ENCODE measurements at regions not wholly inside any gene's neighbourhood (a gene's known extent, or its start where the extent isn't known, plus 50 kb on each side); places are given as distances from the start of the nearest gene placed in this dataset.

- Histone ChIP-seq H3K18ac (ENCODE audit: low read length) (no peak overlapping the region), H3K4ac (ENCODE audit: low read depth, low read length) (no peak overlapping the region), H2BK12ac (ENCODE audit: low read length) (no peak overlapping the region), H3K4me1 (ENCODE audit: control insufficient read depth in 1 of 2, insufficient read depth in 2 of 2, low read length in 2 of 2) (peaks cover 9 to 17% of the 10 kb centered on the region in 2 experiments), H3K79me2 (ENCODE audit: control insufficient read depth, insufficient read depth, low read length, poor library complexity) (no peaks in the 10 kb centered on the region), H3K36me3 (ENCODE audit: control insufficient read depth in 1 of 2, insufficient read depth in 2 of 2, low read length in 2 of 2) (no peaks in the 10 kb centered on the region), H2BK120ac (ENCODE audit: insufficient read depth, low read length, poor library complexity) (no peak overlapping the region), H2AFZ (ENCODE audit: insufficient read depth, low read length, poor library complexity) (no peak overlapping the region), H3K4me2 (ENCODE audit: low read length) (no peak overlapping the region), H4K12ac (ENCODE audit: low read depth, low read length) (no peak overlapping the region), H3K27me3 (ENCODE audit: insufficient read depth, low read length) (peaks cover 7% of the 10 kb centered on the region), H3K27ac (ENCODE audit: low read depth, low read length) (no peak overlapping the region), H3K14ac (ENCODE audit: low read length) (no peak overlapping the region), H3K4me3 (ENCODE audit: low read depth, low read length) (no peak overlapping the region), H3K9ac (ENCODE audit: low read length) (no peak overlapping the region), H4K91ac (ENCODE audit: low read depth, low read length) (no peak overlapping the region), H4K8ac (ENCODE audit: low read depth, low read length) (no peak overlapping the region), H2AK5ac (ENCODE audit: low read length) (no peak overlapping the region), H3K23ac (ENCODE audit: low read length) (no peak overlapping the region), H3K9me3 (ENCODE audit: insufficient read depth, low read depth, low read length) (peaks cover 1% of the 10 kb centered on the region), H3K79me1 (ENCODE audit: low read length) (peaks cover 2% of the 10 kb centered on the region), H2BK5ac (ENCODE audit: low read depth, low read length, poor library complexity) (no peak overlapping the region)
- whole genome bisulfite sequencing (ENCODE audit: extremely low coverage, insufficient coverage, insufficient read length), result no CpG with 5 or more reads among the region's 9 CpGs
- no peak for DNase-seq
These were observed 123.1 kb downstream of the MRPL14 start for GRCh38 chr6:44004136-44004535.

GRCh38 chr6:44003345-44004061, 123.7 kb downstream of the MRPL14 start:
- Histone ChIP-seq H3K4me2 (ENCODE audit: low read length) (peak overlapping the region; percentile 76), H2BK5ac (ENCODE audit: low read depth, low read length, poor library complexity) (no peak overlapping the region)

GRCh38 chr6:44002593-44003344, 124.5 kb downstream of the MRPL14 start:
- Histone ChIP-seq H3K79me1 (ENCODE audit: low read length) (peaks cover 2% of the 10 kb centered on the region), H3K4me1 (ENCODE audit: control insufficient read depth in 1 of 2, insufficient read depth in 2 of 2, low read length in 2 of 2) (peaks cover 9 to 17% of the 10 kb centered on the region in 2 experiments), H2BK120ac (ENCODE audit: insufficient read depth, low read length, poor library complexity) (no peak overlapping the region), H3K9ac (ENCODE audit: low read length) (no peak overlapping the region), H3K9me3 (ENCODE audit: insufficient read depth, low read depth, low read length) (peaks cover 1% of the 10 kb centered on the region), H2BK12ac (ENCODE audit: low read length) (peak overlapping the region; percentile 41), H2AK5ac (ENCODE audit: low read length) (no peak overlapping the region), H3K23ac (ENCODE audit: low read length) (no peak overlapping the region), H3K18ac (ENCODE audit: low read length) (no peak overlapping the region), H3K4me2 (ENCODE audit: low read length) (peak overlapping the region; percentile 76), H3K27ac (ENCODE audit: low read depth, low read length) (no peak overlapping the region), H3K79me2 (ENCODE audit: control insufficient read depth, insufficient read depth, low read length, poor library complexity) (no peaks in the 10 kb centered on the region), H3K4me3 (ENCODE audit: low read depth, low read length) (peak overlapping the region; percentile 42), H3K27me3 (ENCODE audit: insufficient read depth, low read length) (peaks cover 7% of the 10 kb centered on the region), H3K14ac (ENCODE audit: low read length) (no peak overlapping the region), H4K91ac (ENCODE audit: low read depth, low read length) (no peak overlapping the region), H3K4ac (ENCODE audit: low read depth, low read length) (no peak overlapping the region), H4K8ac (ENCODE audit: low read depth, low read length) (no peak overlapping the region), H4K12ac (ENCODE audit: low read depth, low read length) (no peak overlapping the region), H2BK5ac (ENCODE audit: low read depth, low read length, poor library complexity) (no peak overlapping the region), H3K36me3 (ENCODE audit: control insufficient read depth in 1 of 2, insufficient read depth in 2 of 2, low read length in 2 of 2) (no peaks in the 10 kb centered on the region), H2AFZ (ENCODE audit: insufficient read depth, low read length, poor library complexity) (peak overlapping the region; percentile 59)
- DNase-seq, result peak; percentile 39 to 48
- no CpG with 5 or more reads among the region's 76 CpGs for WGBS (ENCODE audit: extremely low coverage, insufficient coverage, insufficient read length)

More at GRCh38 chr6:44003345-44004061, 123.7 kb downstream of the MRPL14 start:
- Histone ChIP-seq H3K79me1 (ENCODE audit: low read length) (peaks cover 2% of the 10 kb centered on the region), H4K8ac (ENCODE audit: low read depth, low read length) (no peak overlapping the region), H4K12ac (ENCODE audit: low read depth, low read length) (no peak overlapping the region), H2AK5ac (ENCODE audit: low read length) (no peak overlapping the region), H2AFZ (ENCODE audit: insufficient read depth, low read length, poor library complexity) (no peak overlapping the region), H3K79me2 (ENCODE audit: control insufficient read depth, insufficient read depth, low read length, poor library complexity) (no peaks in the 10 kb centered on the region), H3K4ac (ENCODE audit: low read depth, low read length) (no peak overlapping the region), H2BK120ac (ENCODE audit: insufficient read depth, low read length, poor library complexity) (no peak overlapping the region), H4K91ac (ENCODE audit: low read depth, low read length) (no peak overlapping the region), H3K4me1 (ENCODE audit: control insufficient read depth in 1 of 2, insufficient read depth in 2 of 2, low read length in 2 of 2) (peaks cover 9 to 17% of the 10 kb centered on the region in 2 experiments), H3K18ac (ENCODE audit: low read length) (no peak overlapping the region), H3K14ac (ENCODE audit: low read length) (no peak overlapping the region), H3K9me3 (ENCODE audit: insufficient read depth, low read depth, low read length) (peaks cover 1% of the 10 kb centered on the region), H3K9ac (ENCODE audit: low read length) (no peak overlapping the region), H3K23ac (ENCODE audit: low read length) (no peak overlapping the region), H3K4me3 (ENCODE audit: low read depth, low read length) (no peak overlapping the region), H2BK12ac (ENCODE audit: low read length) (no peak overlapping the region), H3K27ac (ENCODE audit: low read depth, low read length) (no peak overlapping the region), H3K27me3 (ENCODE audit: insufficient read depth, low read length) (peaks cover 7% of the 10 kb centered on the region), H3K36me3 (ENCODE audit: control insufficient read depth in 1 of 2, insufficient read depth in 2 of 2, low read length in 2 of 2) (no peaks in the 10 kb centered on the region)
- WGBS (ENCODE audit: extremely low coverage, insufficient coverage, insufficient read length), result no CpG with 5 or more reads among the region's 22 CpGs
- peak in 1 of 2 donors; percentile 32 for DNase-seq

- Histone ChIP-seq H2AK5ac (ENCODE audit: low read length) (no peak overlapping the region), H3K14ac (ENCODE audit: low read length) (no peak overlapping the region), H4K12ac (ENCODE audit: low read depth, low read length) (no peak overlapping the region), H3K27ac (ENCODE audit: low read depth, low read length) (no peak overlapping the region), H2BK12ac (ENCODE audit: low read length) (peak overlapping the region; percentile 41), H3K4me2 (ENCODE audit: low read length) (peak overlapping the region; percentile 76), H3K9me3 (ENCODE audit: insufficient read depth, low read depth, low read length) (peaks cover 1% of the 10 kb centered on the region), H3K4me3 (ENCODE audit: low read depth, low read length) (peak overlapping the region; percentile 42), H3K18ac (ENCODE audit: low read length) (no peak overlapping the region), H2BK5ac (ENCODE audit: low read depth, low read length, poor library complexity) (no peak overlapping the region), H3K23ac (ENCODE audit: low read length) (no peak overlapping the region), H4K8ac (ENCODE audit: low read depth, low read length) (no peak overlapping the region), H2AFZ (ENCODE audit: insufficient read depth, low read length, poor library complexity) (no peak overlapping the region), H3K27me3 (ENCODE audit: insufficient read depth, low read length) (peaks cover 7% of the 10 kb centered on the region), H3K79me2 (ENCODE audit: control insufficient read depth, insufficient read depth, low read length, poor library complexity) (no peaks in the 10 kb centered on the region), H4K91ac (ENCODE audit: low read depth, low read length) (no peak overlapping the region), H3K79me1 (ENCODE audit: low read length) (peaks cover 2% of the 10 kb centered on the region), H3K36me3 (ENCODE audit: control insufficient read depth in 1 of 2, insufficient read depth in 2 of 2, low read length in 2 of 2) (no peaks in the 10 kb centered on the region), H3K4me1 (ENCODE audit: control insufficient read depth in 1 of 2, insufficient read depth in 2 of 2, low read length in 2 of 2) (peaks cover 9 to 17% of the 10 kb centered on the region in 2 experiments), H3K4ac (ENCODE audit: low read depth, low read length) (no peak overlapping the region), H2BK120ac (ENCODE audit: insufficient read depth, low read length, poor library complexity) (no peak overlapping the region), H3K9ac (ENCODE audit: low read length) (no peak overlapping the region)
- no CpG with 5 or more reads among the region's 37 CpGs for WGBS (ENCODE audit: extremely low coverage, insufficient coverage, insufficient read length)
- peak in 1 of 2 donors; percentile 13 for DNase-seq
These were observed 125.1 kb downstream of the MRPL14 start for GRCh38 chr6:44002067-44002592.

All from trophoblast cell (in vitro differentiated cells and primary cell).